PC-9 (cell line): ENCODE measurements at regions not wholly inside any gene's neighbourhood (a gene's known extent, or its start where the extent isn't known, plus 50 kb on each side); places are given as distances from the start of the nearest gene placed in this dataset.

Source experiments
- CTCF ChIP-seq: fragments of 200-600 bp; sonication (generic); conservative IDR thresholded peaks from 2 replicates; pipeline ENCODE4 v1.6.1; 2017; ENCODE audit warnings: mixed run types, antibody characterized with exemption, mild to moderate bottlenecking, moderate library complexity
- EZH2 ChIP-seq: fragments of 200-600 bp; sonication (generic); IDR thresholded peaks from 2 replicates; pipeline ENCODE4 v1.8.0; 2017; ENCODE audit warnings: antibody characterized with exemption, low read depth

- no peak for TF ChIP-seq CTCF
- TF ChIP-seq EZH2 = no peak
Observed at GRCh38 chr2:182522972-182523473, 96.2 kb upstream of the PDE1A start.
